Nephron (organoid): ENCODE measurements at regions not wholly inside any gene's neighbourhood (a gene's known extent, or its start where the extent isn't known, plus 50 kb on each side); places are given as distances from the start of the nearest gene placed in this dataset.

Source experiments
- H3K27ac Mint-ChIP-seq, 3 experiments: 2 replicates each; pipeline ENCODE4 v1.8.0; 2020; ENCODE audit warnings: mixed read lengths in 3 of 3, mild to moderate bottlenecking in 2 of 3, moderate library complexity in 1 of 3
- H3K27me3 Mint-ChIP-seq: 2 replicates; pipeline ENCODE4 v1.8.0; 2021; ENCODE audit warnings: low read depth, mild to moderate bottlenecking, moderate library complexity, mixed read lengths
- H3K36me3 Mint-ChIP-seq: 2 replicates; pipeline ENCODE4 v1.8.0; 2020; ENCODE audit warnings: low read depth, mixed read lengths
- H3K4me1 Mint-ChIP-seq: 2 replicates; pipeline ENCODE4 v1.8.0; 2020; ENCODE audit warnings: mixed read lengths
- H3K4me3 Mint-ChIP-seq, 3 experiments: 2 replicates each; pipeline ENCODE4 v1.8.0; 2020; ENCODE audit warnings: mild to moderate bottlenecking in 3 of 3, mixed read lengths in 3 of 3, moderate library complexity in 2 of 3
- H3K9me3 Mint-ChIP-seq: 2 replicates; pipeline ENCODE4 v1.8.0; 2020; ENCODE audit warnings: mixed read lengths
- TF ChIP-seq, protein P1 (sequence below), 3 experiments: fragments of 200-600 bp; sonication (generic); IDR thresholded peaks; one replicate each; pipeline ENCODE4 v1.5.0; 2021; ENCODE audit warnings: antibody characterized with exemption in 3 of 3; ENCODE audit not compliant: unreplicated experiment in 3 of 3

DNA sequence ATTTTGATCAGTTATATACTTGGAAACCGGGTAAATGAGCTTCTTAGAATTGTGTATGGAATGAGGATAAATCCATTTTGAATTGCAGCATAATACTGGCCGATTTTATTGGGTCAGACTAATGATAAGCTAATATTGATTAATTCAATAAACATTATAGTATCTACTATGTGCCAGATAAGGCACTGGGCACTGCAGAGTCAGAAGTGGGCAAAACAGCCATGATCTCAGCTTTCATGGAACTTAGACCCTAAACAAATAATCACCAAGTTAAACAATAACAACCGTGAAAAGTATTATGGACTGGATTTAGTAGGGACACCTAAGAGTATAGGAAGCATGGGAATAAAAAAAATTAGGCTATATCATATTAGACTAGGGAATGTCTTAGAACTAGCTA, 297.0 kb upstream of the PKDCC start:
- H3K27me3 Mint-ChIP-seq: no peaks in the 10 kb centered on the region
- H3K9me3 Mint-ChIP-seq: no peaks in the 10 kb centered on the region

DNA sequence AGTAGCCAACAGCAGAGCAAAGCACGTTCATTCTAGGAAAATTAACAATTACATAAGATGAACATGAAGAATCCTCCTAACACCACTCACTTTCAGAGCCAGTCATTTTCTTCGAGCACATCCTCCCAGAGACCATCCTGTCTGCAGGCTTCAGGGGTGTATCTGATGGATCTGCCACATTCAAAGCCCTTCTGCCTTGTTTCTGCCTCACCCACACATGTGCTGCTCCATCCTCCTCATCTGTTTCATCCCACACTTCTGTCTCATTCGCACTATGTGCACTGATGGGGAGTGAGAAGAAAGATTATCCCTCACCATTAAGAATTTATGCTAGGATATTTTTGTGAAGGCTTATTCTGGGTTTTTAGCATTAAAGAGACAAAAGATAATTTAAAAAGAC, 287.9 kb upstream of the PKDCC start:
- no peaks in the 10 kb centered on the region for H3K9me3 Mint-ChIP-seq
- no peak overlapping the region for H3K4me3 Mint-ChIP-seq
- no peaks in the 10 kb centered on the region for H3K27me3 Mint-ChIP-seq
- H3K36me3 Mint-ChIP-seq: no peaks in the 10 kb centered on the region
- TF ChIP-seq, protein P1, sequence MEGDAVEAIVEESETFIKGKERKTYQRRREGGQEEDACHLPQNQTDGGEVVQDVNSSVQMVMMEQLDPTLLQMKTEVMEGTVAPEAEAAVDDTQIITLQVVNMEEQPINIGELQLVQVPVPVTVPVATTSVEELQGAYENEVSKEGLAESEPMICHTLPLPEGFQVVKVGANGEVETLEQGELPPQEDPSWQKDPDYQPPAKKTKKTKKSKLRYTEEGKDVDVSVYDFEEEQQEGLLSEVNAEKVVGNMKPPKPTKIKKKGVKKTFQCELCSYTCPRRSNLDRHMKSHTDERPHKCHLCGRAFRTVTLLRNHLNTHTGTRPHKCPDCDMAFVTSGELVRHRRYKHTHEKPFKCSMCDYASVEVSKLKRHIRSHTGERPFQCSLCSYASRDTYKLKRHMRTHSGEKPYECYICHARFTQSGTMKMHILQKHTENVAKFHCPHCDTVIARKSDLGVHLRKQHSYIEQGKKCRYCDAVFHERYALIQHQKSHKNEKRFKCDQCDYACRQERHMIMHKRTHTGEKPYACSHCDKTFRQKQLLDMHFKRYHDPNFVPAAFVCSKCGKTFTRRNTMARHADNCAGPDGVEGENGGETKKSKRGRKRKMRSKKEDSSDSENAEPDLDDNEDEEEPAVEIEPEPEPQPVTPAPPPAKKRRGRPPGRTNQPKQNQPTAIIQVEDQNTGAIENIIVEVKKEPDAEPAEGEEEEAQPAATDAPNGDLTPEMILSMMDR (IDR thresholded peaks at IDR 0.05; ENCODE audit: unreplicated experiment in 3 of 3): no peak
- H3K27ac Mint-ChIP-seq: no peak overlapping the region
- H3K4me1 Mint-ChIP-seq: no peaks in the 10 kb centered on the region

More for the DNA sequence above, 297.0 kb upstream of the PKDCC start:
- Mint-ChIP-seq H3K4me1 (no peaks in the 10 kb centered on the region), H3K4me3 (no peak overlapping the region), H3K27ac (no peak overlapping the region), H3K36me3 (no peaks in the 10 kb centered on the region)
- TF ChIP-seq, protein P1 (IDR thresholded peaks at IDR 0.05; ENCODE audit: unreplicated experiment in 3 of 3): no peak

DNA sequence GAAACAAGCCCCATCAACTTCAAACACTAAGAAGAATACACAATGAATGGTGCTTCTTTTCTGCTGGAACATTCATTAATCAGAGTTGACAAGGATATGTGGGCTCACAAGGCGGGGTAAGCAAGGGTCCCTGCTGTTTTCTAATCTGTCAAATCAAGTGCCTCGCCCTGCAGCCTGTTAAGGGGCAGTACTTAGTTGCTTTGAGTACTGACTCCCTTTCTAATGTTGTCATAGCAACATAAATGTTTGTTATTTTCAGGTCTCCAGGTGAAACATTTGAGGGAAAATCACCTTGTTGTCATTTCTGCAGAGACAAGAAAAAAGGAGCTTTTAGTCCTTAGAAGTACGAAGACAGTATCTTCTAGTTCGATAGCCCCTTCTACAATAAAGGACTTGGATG, 284.7 kb upstream of the PKDCC start:
- Mint-ChIP-seq H3K27ac (no peak overlapping the region), H3K27me3 (no peaks in the 10 kb centered on the region), H3K36me3 (no peaks in the 10 kb centered on the region), H3K9me3 (no peaks in the 10 kb centered on the region), H3K4me3 (no peak overlapping the region), H3K4me1 (no peaks in the 10 kb centered on the region)
- TF ChIP-seq, protein P1 (IDR thresholded peaks at IDR 0.05; ENCODE audit: unreplicated experiment in 3 of 3): no peak

DNA sequence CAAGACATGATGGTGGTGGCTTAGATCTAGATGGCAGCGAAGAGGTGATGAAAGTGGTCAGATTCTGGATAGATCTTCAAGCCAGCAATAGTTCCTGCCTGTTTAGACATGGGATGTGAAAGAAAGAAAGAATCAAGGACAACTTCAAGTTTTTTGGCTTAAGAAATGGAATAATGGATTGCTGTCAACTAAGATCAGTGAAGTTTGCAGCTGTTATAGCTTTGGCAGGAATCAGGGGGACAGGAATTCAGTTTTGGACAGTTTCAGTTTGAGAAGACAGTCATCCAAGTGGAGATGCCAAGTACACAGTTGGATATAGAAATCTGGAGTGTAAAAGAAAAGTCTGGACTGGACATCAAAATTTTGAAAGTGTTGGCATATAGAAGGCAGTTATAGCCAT, 283.7 kb upstream of the PKDCC start:
- Mint-ChIP-seq H3K9me3 (no peaks in the 10 kb centered on the region), H3K4me3 (no peak overlapping the region), H3K27me3 (no peaks in the 10 kb centered on the region), H3K27ac (no peak overlapping the region), H3K4me1 (no peaks in the 10 kb centered on the region), H3K36me3 (no peaks in the 10 kb centered on the region)
- TF ChIP-seq, protein P1 (IDR thresholded peaks at IDR 0.05; ENCODE audit: unreplicated experiment in 3 of 3): no peak

DNA sequence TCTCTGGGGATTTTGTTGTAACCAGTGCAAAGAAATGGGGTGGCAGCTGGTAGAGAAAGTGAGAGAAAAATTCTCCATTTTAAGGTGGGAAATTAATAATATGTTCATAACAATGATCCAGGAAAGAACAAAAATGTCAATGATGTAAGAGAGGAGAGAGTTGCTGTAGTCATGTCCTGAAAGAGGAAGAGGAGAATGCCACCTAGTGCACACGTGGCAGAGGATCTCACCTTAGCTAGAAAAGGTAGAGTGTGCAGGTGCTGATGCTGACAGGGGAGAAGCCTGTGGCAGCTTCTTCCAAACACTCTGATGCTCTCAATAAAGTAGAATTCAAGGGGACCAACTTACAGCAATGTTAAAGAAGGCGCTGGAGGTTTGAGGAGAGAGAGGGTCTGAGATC, 282.9 kb upstream of the PKDCC start:
- H3K4me1 Mint-ChIP-seq: no peaks in the 10 kb centered on the region
- peaks cover 4% of the 10 kb centered on the region for H3K27me3 Mint-ChIP-seq
- TF ChIP-seq, protein P1 (IDR thresholded peaks at IDR 0.05; ENCODE audit: unreplicated experiment in 3 of 3): no peak
- H3K9me3 Mint-ChIP-seq: no peaks in the 10 kb centered on the region
- no peak overlapping the region for H3K4me3 Mint-ChIP-seq
- no peaks in the 10 kb centered on the region for H3K36me3 Mint-ChIP-seq
- no peak overlapping the region for H3K27ac Mint-ChIP-seq

DNA sequence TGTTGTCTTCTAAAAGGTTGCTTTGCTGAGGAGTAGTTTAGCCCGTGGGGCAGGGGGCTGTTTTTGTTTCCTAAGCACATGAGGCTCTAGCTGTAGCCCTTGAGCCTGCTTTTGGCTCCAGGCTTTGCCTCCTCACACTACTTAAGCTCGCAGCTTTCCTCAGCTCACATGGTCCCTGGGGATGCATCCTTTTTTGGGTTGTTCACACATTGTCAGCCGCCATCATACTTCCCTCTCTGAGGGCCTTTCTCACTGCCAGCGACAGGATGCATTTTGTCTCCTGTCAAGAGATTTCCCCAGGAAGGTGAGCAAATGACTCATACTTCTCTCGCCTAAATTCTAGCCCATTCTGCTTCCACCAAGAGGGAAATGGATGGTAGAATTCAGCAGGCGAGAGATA, 279.5 kb upstream of the PKDCC start:
- Mint-ChIP-seq H3K27me3 (peaks cover 6% of the 10 kb centered on the region), H3K27ac (no peak overlapping the region), H3K9me3 (no peaks in the 10 kb centered on the region), H3K4me1 (peaks cover 8% of the 10 kb centered on the region), H3K36me3 (no peaks in the 10 kb centered on the region), H3K4me3 (no peak overlapping the region)
- TF ChIP-seq, protein P1 (IDR thresholded peaks at IDR 0.05; ENCODE audit: unreplicated experiment in 3 of 3): no peak
